ENCODE measurements at regions not wholly inside any gene's neighbourhood (a gene's known extent, or its start where the extent isn't known, plus 50 kb on each side); places are given as distances from the start of the nearest gene placed in this dataset.
A peak's percentile ranks its signal among the peaks of the same experiment; 100 is the strongest.

- Mint-ChIP-seq H3K27ac (ENCODE audit: unreplicated experiment) (no peak overlapping the region), H3K9me3 (ENCODE audit: low read depth, unreplicated experiment) (peaks cover 3% of the 10 kb centered on the region), H3K4me3 (ENCODE audit: low read depth, unreplicated experiment) (no peak overlapping the region), H3K27me3 (ENCODE audit: unreplicated experiment) (peaks cover 57% of the 10 kb centered on the region), H3K36me3 (ENCODE audit: insufficient read depth, unreplicated experiment) (no peaks in the 10 kb centered on the region), H3K4me1 (ENCODE audit: low read depth, unreplicated experiment) (no peaks in the 10 kb centered on the region)
- DNase-seq: no peak
- no TSS peak for BruUV-seq (replicated peaks)
- CTCF ChIA-PET: no interaction called here
- no peak for TF ChIP-seq CTCF (IDR thresholded peaks at IDR 0.05; ENCODE audit: unreplicated experiment)
- intact Hi-C loops (cut with micrococcal nuclease; ENCODE audit: unreplicated experiment): no loop called here
These were observed 226.9 kb downstream of the PAX3 start for GRCh38 chr2:222071911-222072310.

- TF ChIP-seq CTCF (IDR thresholded peaks at IDR 0.05; ENCODE audit: unreplicated experiment): no peak
- H3K9me3 Mint-ChIP-seq (ENCODE audit: low read depth, unreplicated experiment): peaks cover 3% of the 10 kb centered on the region
- DNase-seq: no peak
- BruUV-seq (replicated peaks): no TSS peak
- H3K4me3 Mint-ChIP-seq (ENCODE audit: low read depth, unreplicated experiment): no peak overlapping the region
- H3K27ac Mint-ChIP-seq (ENCODE audit: unreplicated experiment): no peak overlapping the region
- CTCF ChIA-PET: no interaction called here
- H3K4me1 Mint-ChIP-seq (ENCODE audit: low read depth, unreplicated experiment): no peaks in the 10 kb centered on the region
- H3K36me3 Mint-ChIP-seq (ENCODE audit: insufficient read depth, unreplicated experiment): no peaks in the 10 kb centered on the region
- intact Hi-C loops (cut with micrococcal nuclease; ENCODE audit: unreplicated experiment): no loop called here
- H3K27me3 Mint-ChIP-seq (ENCODE audit: unreplicated experiment): peaks cover 54% of the 10 kb centered on the region
These were observed 234.5 kb downstream of the PAX3 start for GRCh38 chr2:222064286-222064685.

- no peaks in the 10 kb centered on the region for H3K36me3 Mint-ChIP-seq (ENCODE audit: insufficient read depth, unreplicated experiment)
- H3K9me3 Mint-ChIP-seq (ENCODE audit: low read depth, unreplicated experiment): no peaks in the 10 kb centered on the region
- H3K27ac Mint-ChIP-seq (ENCODE audit: unreplicated experiment): no peak overlapping the region
- intact Hi-C loops (cut with micrococcal nuclease; ENCODE audit: unreplicated experiment): loop anchor here (5.0 kb wide), 2 partner anchors 258 to 553 kb away; no protein-coding TSS in a partner anchor
- BruUV-seq (replicated peaks): no TSS peak
- no peaks in the 10 kb centered on the region for H3K4me1 Mint-ChIP-seq (ENCODE audit: low read depth, unreplicated experiment)
- CTCF ChIA-PET: interaction anchor here (1.1 to 1.6 kb wide), 2 partner anchors 8 to 503 kb away, joined by 3 to 5 read pairs; no protein-coding TSS in a partner anchor
- TF ChIP-seq CTCF (IDR thresholded peaks at IDR 0.05; ENCODE audit: unreplicated experiment): no peak
- H3K27me3 Mint-ChIP-seq (ENCODE audit: unreplicated experiment): peaks cover 68% of the 10 kb centered on the region
- DNase-seq: no peak
- H3K4me3 Mint-ChIP-seq (ENCODE audit: low read depth, unreplicated experiment): no peak overlapping the region
These were observed 239.9 kb downstream of the PAX3 start for GRCh38 chr2:222058819-222059445.

GRCh38 chr2:222057347-222058073, 241.3 kb downstream of the PAX3 start:
- no TSS peak for BruUV-seq (replicated peaks)
- intact Hi-C loops (cut with micrococcal nuclease; ENCODE audit: unreplicated experiment): loop anchor here (2.0 to 5.0 kb wide), 3 partner anchors 260 to 555 kb away; no protein-coding TSS in a partner anchor
- Mint-ChIP-seq H3K4me1 (ENCODE audit: low read depth, unreplicated experiment) (peaks cover 7% of the 10 kb centered on the region), H3K9me3 (ENCODE audit: low read depth, unreplicated experiment) (no peaks in the 10 kb centered on the region), H3K27me3 (ENCODE audit: unreplicated experiment) (peaks cover 82% of the 10 kb centered on the region), H3K27ac (ENCODE audit: unreplicated experiment) (no peak overlapping the region), H3K4me3 (ENCODE audit: low read depth, unreplicated experiment) (no peak overlapping the region), H3K36me3 (ENCODE audit: insufficient read depth, unreplicated experiment) (no peaks in the 10 kb centered on the region)
- CTCF ChIA-PET: interaction anchor here (0.6 to 1.6 kb wide), 4 partner anchors 9 to 505 kb away, joined by 3 to 13 read pairs (median 5); no protein-coding TSS in a partner anchor
- no peak for DNase-seq
- peak; percentile 65 for TF ChIP-seq CTCF (IDR thresholded peaks at IDR 0.05; ENCODE audit: unreplicated experiment)

Measured in Calu3 (cell line).